ENCODE measurements at regions not wholly inside any gene's neighbourhood (a gene's known extent, or its start where the extent isn't known, plus 50 kb on each side); places are given as distances from the start of the nearest gene placed in this dataset.
A peak's percentile ranks its signal among the peaks of the same experiment; 100 is the strongest.

GRCh38 chr2:30331038-30331437, 99.7 kb downstream of the LBH start:
- no peak for TF ChIP-seq CTCF (IDR thresholded peaks at IDR 0.05; ENCODE audit: control insufficient read depth, extremely low read depth, insufficient read depth)
- no peak overlapping the region for H3K4me3 ChIP-seq (ENCODE audit: low read depth, low read length)

GRCh38 chr2:30331869-30332268, 100.5 kb downstream of the LBH start:
- TF ChIP-seq CTCF (IDR thresholded peaks at IDR 0.05; ENCODE audit: control insufficient read depth, extremely low read depth, insufficient read depth), result no peak
- no peak for DNase-seq (ENCODE audit: low read depth)
- no peak overlapping the region for H3K4me3 ChIP-seq (ENCODE audit: low read depth, low read length)

More at GRCh38 chr2:30331038-30331437, 99.7 kb downstream of the LBH start:
- DNase-seq (ENCODE audit: low read depth), result no peak

- no peak for TF ChIP-seq CTCF (IDR thresholded peaks at IDR 0.05; ENCODE audit: control insufficient read depth, extremely low read depth, insufficient read depth)
- no peak overlapping the region for H3K4me3 ChIP-seq (ENCODE audit: low read depth, low read length)
- DNase-seq (ENCODE audit: low read depth), result no peak
Measured at GRCh38 chr2:30332791-30333453, 101.6 kb downstream of the LBH start.

GRCh38 chr2:30334762-30335363, 103.5 kb downstream of the LBH start:
- H3K4me3 ChIP-seq (ENCODE audit: low read depth, low read length), result no peak overlapping the region
- no peak for DNase-seq (ENCODE audit: low read depth)
- TF ChIP-seq CTCF (IDR thresholded peaks at IDR 0.05; ENCODE audit: control insufficient read depth, extremely low read depth, insufficient read depth), result peak; percentile 46

GRCh38 chr2:30336084-30336483, 104.8 kb downstream of the LBH start:
- no peak for TF ChIP-seq CTCF (IDR thresholded peaks at IDR 0.05; ENCODE audit: control insufficient read depth, extremely low read depth, insufficient read depth)
- no peak for DNase-seq (ENCODE audit: low read depth)
- no peak overlapping the region for H3K4me3 ChIP-seq (ENCODE audit: low read depth, low read length)

GRCh38 chr2:30336978-30337841, 105.9 kb downstream of the LBH start:
- H3K4me3 ChIP-seq (ENCODE audit: low read depth, low read length), result no peak overlapping the region

More at GRCh38 chr2:30336978-30337841, 105.9 kb downstream of the LBH start:
- TF ChIP-seq CTCF (IDR thresholded peaks at IDR 0.05; ENCODE audit: control insufficient read depth, extremely low read depth, insufficient read depth), result no peak
- no peak for DNase-seq (ENCODE audit: low read depth)
